HG02623 (cell line): ENCODE measurements at regions not wholly inside any gene's neighbourhood (a gene's known extent, or its start where the extent isn't known, plus 50 kb on each side); places are given as distances from the start of the nearest gene placed in this dataset.
"Not testable (repeated sequence)": the region's sequence is repeated elsewhere in the genome, so short reads cannot be mapped to it uniquely, and the experiment has no call there.

Experiments
- ATAC-seq: cut with Tn5 transposase; IDR thresholded peaks from one replicate; pipeline ENCODE4 v1.9.1; 2021; ENCODE audit warnings: moderate library complexity; ENCODE audit not compliant: unreplicated experiment

DNA sequence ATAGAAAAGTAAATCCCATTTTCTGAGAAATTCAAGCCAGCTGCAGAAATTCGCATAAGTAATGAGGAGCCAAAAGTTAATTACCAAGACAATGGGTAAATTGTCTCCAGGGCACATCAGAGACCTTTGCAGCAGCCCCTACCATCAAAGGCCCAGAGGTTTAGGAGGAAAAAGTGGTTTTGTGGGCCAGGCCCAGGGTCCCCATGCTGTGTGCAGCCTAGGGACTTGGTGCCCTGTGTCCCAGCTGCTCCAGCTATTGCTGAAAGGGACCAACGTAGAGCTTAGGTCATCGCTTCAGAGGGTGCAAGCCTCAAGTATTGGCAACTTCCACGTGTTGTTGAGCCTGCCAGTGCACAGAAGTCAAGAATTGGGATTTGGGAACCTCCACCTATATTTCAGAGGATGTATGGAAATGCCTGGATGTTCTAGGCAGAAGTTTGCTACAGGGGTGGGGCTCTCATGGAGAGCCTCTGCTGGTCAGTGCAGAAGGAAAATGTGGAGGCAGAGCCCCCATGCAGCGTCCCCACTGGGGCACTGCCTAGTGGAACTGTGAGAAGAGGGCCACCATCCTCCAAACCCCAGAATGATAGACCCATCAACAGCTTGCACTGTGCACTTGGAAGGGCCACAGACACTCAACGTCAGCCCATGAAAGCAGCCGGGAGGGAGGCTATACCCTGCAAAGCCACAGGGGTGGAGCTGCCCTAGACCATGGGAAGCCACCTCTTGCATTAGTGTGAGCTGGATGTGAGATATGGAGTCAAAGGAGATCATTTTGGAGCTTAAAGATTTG, 731.3 kb upstream of the GRAMD2B start:
- ATAC-seq: not testable (repeated sequence)

DNA sequence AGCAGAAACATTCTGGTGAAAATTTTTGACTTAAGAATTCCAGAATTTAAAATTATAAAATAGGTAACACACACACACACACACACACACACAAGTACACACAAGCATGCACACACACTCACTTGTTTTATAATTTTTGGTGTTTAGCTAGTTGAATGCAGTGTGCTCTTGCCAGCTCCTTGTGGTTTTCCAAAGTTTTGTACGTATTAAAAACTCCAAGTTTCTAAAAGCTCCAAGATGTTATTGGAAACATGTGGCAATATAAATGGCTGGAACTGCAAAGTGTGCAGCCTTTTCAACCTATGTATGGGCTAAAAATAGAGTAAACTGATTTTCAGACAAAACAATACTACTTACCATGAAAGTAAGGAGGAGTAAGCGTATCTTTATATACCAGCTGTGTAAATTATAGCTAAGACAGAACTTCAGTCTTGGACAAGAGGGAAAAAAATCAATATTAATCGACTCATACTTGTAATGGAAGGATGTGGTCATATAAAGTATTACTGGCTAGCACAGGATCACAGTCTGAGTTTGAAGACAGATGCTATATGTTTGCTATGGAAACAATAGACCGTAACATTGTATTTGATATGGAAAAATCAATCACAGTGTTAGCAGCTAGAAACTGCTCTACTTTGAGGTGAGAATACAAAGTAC, 727.1 kb upstream of the GRAMD2B start:
- ATAC-seq: no peak

DNA sequence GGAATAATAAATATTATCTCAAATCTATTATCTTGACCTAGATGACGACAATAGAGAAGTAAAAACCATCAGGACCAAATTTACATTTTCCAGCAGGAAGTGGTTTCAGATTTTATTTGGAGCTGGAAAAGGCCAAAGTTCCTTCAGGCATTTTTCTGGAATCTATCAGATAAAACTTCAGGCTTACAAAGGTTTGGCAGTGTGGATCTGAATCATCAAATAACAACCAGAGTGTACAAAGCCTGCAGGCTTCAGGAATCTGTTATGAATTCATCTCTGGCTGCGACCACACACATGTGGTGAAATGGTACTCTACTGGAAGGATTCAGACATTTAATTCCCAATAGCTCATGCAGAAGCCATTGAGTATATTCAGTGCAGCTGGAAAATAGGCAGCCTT, 726.4 kb upstream of the GRAMD2B start:
- no peak for ATAC-seq

DNA sequence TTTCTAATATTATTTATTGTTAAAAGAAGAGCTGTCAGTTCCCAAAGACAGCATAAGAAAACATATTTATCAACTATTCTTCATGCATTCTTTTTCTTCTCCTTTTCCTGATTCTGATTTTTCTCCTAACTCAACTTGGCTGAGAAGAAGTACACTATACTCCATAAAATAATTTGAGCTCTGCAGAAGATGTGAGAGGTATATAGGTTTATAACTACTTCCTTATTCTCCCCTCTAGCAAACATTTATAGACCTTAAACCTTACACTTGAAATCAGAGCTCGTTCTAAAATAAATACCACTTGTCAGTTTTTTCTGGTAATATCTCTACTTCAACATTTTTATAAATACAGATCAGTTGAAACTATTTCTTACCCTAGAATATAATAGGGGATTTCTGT, 724.8 kb upstream of the GRAMD2B start:
- no peak for ATAC-seq

DNA sequence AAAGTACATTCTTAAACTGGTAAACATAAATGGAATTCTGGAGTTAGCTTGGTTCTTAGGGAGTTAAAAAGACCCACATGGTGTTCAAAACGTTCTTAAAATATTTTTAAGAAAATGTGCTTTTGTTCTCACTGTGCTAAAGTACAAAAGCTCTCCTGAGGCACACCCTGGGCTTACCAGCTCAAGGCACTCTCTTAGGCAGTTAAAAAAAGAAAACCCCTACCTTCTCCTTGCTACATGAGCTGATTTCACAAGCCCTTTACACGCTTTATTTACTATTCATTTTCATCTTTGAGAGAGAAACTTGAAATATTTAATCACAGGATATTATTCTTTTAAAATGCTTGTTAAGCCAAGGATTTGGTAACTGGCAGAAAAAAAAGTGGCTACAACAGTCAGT, 723.3 kb upstream of the GRAMD2B start:
- ATAC-seq: no peak

DNA sequence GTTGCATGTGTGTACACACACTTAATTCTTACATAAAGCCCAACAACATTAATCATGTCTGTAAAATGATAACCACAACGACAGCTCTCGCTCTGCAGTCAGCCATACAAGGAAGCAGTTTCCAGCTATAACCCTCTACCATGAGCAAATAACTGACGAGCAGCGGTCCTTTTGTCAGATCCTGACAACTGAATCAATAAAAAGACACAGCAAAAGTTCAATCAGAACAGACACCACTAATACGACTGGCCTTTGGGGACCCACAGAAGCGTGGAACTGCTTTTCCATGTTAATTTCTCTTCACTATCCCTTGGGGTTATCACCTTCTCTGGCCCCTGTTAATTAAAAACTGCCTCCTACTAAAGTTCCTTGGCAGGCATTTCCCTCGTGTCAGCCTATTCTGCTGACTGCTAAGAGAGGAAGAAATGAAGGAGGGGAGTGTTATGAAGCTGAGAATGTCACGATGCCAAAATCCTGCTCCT, 722.8 kb upstream of the GRAMD2B start:
- no peak for ATAC-seq

DNA sequence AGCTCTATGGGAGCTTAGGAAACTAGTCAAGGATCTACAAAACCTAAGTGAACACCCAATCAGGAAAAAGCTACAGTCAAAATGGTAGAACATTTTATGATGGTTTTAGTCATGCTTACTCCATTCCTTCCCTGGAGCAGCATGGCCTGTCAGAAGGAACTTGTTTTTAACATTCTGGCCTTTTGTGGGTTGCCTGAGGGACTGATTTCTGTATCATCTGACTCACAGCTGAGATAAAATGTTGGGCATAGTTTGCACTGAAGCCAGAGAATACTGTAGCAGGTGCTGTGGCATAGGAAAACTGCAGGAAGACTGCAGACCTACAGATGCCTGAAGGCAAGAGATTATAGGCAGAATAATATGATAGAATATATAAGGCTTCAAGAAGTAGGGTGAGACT, 719.6 kb upstream of the GRAMD2B start:
- ATAC-seq: no peak

DNA sequence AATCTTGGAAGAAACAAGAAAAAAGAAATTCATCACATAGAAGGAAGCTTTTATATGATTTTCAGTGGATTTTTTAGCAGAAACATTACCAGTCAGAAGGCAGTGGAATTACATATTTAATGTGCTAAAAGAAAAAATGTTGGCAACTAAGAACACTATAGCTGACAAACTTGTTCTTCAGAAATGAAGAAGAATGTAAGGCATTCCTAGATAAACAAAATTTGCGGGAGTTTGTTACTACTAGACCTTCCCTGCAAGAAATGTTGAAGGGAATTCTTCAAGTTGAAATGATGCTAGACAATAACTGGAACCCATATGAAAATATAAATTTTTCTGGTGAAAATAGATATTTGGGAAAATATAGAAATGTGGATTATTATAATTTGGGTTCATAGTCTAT, 718.3 kb upstream of the GRAMD2B start:
- no peak for ATAC-seq

DNA sequence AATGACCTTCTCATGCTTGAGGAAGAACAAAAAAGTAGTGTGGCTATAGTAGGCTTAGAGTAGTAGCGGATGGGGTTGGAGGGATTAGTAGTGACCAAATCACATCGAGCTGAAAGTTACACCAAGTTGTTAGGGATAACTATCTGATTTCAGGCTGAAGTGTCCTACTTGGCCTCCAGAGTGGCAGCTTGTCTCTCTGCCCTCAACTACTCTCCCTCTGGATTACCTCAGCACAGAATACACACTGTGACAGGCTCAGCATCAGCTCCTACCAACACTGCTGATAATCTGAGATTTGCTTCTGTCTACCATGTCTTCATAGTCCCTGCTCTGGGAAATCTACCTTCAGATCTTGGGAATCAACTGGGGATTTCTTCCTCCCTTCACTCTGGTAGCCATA, 714.6 kb upstream of the GRAMD2B start:
- ATAC-seq: no peak

DNA sequence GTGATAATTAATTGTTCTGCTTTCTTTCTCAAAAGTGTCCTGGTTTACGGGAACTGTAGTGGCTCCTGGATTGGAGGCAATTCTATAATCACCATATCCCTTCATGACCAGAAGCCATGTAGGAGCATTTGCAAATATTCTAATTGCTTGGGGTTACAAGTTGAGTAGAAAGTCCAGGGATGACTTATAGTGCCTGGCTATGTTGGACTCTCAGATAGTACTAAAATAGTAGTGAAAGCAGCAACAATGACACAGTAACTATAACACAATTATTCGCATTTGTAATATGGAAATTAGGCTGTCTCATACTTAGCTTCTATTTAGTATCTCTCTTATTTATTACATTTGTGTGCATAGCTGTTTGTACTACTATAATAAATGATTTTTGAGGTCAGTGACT, 712.5 kb upstream of the GRAMD2B start:
- no peak for ATAC-seq

DNA sequence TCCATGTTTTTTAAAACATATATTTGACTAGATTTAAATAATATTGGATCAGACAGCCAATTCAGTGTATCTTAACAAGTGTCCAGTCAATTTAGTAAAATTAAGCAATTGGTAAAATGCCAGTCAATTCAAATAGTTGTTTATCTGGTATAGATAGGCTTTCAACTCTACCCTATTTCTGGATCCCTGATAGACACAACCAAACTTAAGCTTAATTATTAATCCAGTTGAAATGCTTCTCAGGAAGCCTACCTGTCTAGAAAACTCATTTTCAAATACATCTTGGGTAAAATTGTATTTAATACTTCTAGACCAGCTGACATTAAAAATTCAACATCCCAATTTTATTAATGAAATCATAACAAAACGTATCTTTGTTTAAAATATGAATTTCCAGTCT, 710.8 kb upstream of the GRAMD2B start:
- ATAC-seq: no peak

DNA sequence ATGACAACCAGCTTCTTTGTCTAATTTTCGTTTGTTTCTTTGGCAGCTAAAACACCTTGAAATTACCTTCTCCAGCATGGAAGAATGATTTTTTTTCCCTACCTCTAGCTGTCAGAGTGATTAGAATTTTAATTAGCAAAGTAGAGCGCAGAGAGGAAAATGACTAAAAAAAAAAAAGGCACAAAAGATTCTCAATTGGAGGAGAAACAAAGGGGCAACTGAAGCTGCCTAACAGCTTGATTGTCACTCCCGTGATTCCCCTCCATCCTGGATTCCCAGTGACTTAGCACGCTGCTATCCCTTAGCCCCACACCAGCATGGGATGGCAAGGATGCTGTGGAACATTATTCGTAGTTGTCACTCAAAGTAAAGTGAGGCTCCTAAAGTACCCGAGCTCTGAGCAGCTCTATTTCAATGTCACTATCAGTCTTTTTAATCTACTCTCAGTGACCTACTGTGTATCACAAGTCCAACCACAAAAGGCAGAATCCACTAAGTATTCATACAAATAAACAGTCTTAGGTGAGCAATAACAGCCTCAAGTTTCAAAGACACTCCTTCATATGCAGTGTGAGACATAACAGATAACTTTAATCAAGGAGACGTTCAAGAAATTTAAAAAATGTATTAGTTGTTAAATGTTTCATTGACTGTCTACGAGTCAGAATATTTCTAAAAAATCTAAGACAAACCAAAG, 710.0 kb upstream of the GRAMD2B start:
- ATAC-seq: no peak

DNA sequence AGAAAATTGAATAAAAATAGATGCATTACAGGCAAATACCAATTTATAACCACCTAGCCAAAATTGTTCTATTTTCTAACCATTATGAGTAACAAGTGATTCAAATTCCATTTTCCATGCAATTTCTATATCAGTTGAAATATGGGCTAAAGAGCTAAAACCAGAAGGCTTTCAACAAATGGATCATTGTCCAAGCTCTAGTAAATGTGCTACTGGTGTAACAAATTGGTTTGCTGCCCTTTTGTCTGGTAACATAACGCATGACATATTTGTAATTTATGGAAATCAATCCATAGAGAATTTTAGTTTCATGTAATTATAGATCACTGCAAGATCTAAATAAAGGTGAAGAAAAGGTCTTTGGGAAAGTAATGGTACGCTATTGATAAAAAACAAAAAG, 708.0 kb upstream of the GRAMD2B start:
- no peak for ATAC-seq

DNA sequence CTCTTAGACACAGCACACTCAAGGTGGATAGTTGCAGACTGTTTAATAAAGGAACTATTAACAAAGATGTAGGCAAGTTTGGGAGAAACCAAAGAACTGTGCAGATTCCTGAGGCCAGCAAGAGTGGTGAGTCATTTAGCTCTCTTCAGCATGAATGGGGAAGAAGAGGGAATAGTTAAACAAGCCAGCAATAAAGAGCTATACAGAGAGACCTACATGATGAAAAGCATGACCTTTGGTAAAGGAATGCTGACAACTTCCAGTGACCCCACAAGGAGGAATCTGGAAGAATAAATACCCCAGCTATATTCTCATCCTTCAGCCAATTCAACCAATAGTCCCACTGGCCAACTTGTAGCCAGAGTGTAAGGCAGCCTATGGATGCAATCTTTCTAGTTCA, 706.0 kb upstream of the GRAMD2B start:
- ATAC-seq: no peak

DNA sequence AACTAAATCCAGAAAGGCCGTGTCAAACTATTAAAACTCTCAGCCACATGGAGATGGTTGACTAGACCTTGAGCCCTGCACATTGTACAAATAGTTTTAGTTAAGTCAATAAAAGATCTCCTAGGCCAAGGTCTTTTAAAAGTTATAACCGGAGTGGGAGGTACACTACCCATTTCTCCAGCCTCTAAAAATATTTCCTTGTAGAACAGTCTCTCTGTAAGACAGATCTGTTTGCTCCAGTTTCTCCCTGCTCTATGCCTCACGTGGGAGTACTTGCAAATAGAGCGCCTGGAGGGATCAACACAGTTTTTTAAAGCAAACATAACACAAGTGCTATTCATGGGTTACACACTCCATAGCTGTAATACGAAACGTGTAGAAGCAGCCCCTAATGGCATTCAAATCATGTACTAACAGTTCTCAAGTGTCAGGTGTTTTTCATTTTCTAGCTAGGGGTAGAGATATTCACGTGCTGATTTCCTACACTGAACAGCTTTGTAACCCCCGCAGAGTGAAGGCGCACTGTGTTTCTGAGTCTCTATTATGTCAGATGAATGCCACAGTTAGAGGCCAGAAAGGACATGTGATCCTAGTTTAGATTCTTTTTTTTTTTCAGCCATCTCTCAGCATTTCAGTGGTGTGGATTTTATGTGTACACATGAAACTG, 703.4 kb upstream of the GRAMD2B start:
- ATAC-seq: no peak

DNA sequence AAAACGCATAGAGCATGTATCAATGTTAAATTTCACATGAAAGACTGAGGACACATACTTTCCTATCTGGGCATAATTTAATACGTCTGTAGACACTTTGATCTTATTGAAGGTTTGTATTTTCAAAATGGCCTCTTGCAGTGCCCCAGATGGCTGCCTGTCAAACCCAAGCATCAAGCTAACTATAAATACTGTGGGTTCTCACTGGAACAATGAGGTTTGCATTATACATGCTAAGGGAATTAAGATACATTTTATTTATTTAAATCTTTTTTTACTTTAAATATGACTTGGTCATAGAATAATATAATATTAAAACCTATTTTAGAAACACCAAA, 702.9 kb upstream of the GRAMD2B start:
- no peak for ATAC-seq

DNA sequence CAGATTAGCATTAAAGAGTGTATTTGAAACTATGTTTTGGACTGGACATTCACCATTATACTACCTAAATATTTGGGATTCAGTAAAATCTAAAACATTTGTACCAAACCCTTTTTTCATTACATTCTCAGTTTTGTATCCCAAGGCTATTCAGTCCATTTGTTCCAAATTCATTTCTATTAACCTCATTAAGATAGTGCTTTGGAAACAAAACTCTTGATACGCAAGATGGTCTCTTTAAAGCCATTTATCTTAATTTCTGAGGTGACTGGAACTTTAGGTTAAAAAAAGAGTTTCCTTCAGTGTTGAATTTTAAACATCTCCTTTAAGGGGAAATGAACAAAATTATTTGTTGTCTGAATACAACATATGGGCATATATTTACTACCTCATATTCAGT, 702.5 kb upstream of the GRAMD2B start:
- ATAC-seq: no peak

DNA sequence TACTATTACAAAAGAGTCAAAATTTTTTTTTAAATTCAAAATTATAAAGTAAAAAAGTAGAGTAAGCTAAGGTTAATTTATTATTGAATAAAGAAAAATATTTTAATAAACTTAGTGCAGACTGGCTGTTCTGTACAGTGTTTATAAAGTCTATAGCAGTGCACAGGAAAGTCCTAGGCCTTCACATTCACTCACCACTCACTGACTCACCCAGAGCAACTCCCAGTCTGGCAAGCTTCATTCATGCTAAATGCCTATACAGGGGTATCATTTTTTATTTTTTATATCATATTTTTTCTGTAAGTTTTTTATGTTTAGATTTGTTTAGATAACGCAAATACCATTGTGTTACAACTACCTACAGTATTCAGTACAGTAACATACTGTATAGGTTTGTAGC, 700.7 kb upstream of the GRAMD2B start:
- no peak for ATAC-seq

DNA sequence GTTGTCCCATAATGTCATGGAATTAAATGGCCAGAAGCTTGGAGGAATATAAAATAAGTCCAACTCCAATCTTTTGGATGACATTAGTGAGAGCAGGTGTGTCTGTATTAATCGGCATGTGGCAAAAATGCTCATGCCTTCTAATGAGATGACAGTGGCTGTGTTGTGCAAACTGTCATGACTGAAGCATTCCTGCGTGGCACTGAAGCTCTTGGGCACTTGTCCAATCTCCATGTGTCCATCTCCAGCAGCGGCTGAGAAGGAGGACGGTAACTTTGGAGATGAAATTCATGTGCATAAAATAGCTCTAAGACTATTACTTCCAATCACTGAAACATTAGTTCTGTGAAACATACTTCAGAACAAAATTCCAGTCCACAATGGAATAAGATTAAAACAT, 697.5 kb upstream of the GRAMD2B start:
- ATAC-seq: no peak

DNA sequence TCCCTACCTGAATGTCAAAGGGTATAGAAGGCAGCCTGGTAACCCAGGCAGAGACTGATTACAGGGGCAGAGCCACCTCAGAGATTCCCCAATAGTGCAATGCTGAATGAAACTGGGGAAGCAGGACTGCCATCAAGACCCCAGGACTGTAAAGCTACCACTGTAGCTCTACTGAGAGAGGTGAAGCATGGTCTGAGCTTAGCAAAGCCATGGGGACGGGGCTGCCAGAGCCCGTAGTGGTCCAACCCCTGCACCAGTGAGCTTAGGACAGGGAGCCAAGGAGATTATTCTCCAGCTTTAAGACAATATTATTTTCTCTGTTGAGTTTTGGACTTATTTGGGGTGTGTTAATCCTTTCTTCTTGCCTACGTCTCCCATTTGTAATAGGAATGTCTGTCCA, 679.3 kb upstream of the GRAMD2B start:
- ATAC-seq: no peak

DNA sequence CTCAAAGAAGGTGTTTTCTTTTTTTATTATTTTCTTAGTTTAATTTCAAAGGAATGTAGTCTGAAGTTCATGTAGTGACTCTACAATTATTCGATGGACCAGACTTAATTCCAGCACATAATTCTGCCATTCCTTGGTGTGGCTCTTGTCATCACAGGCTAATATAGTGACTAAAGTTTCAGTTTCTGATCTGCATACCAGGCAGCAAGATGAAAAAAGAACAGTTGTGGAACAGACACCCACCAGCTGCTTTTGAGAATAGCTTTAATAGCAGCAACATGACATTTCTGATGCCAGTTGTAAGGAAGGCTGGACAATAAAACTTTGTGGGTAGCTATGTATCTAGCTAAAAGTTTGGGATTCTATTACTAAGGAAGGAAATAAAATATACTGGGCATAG, 676.3 kb upstream of the GRAMD2B start:
- ATAC-seq: no peak
